ENCODE measurements at regions not wholly inside any gene's neighbourhood (a gene's known extent, or its start where the extent isn't known, plus 50 kb on each side); places are given as distances from the start of the nearest gene placed in this dataset.

GRCh38 chr5:165616490-165617405 lies 2111.3 kb downstream of the MAT2B start:
- Histone ChIP-seq H3F3A (ENCODE audit: insufficient read depth) (no peaks in the 10 kb centered on the region), H4K20me1 (ENCODE audit: low read depth, low read length) (no peaks in the 10 kb centered on the region), H3K9ac (ENCODE audit: low read length) (no peak overlapping the region), H3K4me3 (ENCODE audit: insufficient read depth, low read length, poor library complexity, severe bottlenecking) (no peak overlapping the region), H3K4me2 (ENCODE audit: low read depth, low read length, poor library complexity, severe bottlenecking) (no peak overlapping the region), H3K27ac (ENCODE audit: low read depth, low read length) (no peak overlapping the region), H3K27me3 (ENCODE audit: low read length) (no peaks in the 10 kb centered on the region), H2AFZ (ENCODE audit: low read depth, low read length, severe bottlenecking) (no peak overlapping the region), H3K36me3 (ENCODE audit: low read length) (no peaks in the 10 kb centered on the region), H3K79me2 (ENCODE audit: insufficient read depth, low read length) (no peaks in the 10 kb centered on the region), H3K9me3 (ENCODE audit: insufficient read depth, low read length) (no peaks in the 10 kb centered on the region), H3K9me2 (replicated peaks; ENCODE audit: insufficient read depth, low read length) (no peaks in the 10 kb centered on the region)
- no peak for TF ChIP-seq CTCF (IDR thresholded peaks at IDR 0.05; ENCODE audit: insufficient read depth, low read length, poor library complexity, severe bottlenecking)
- no peak for TF ChIP-seq EZH2phosphoT487 (conservative IDR thresholded peaks at IDR 0.05; ENCODE audit: low read length)

DNA sequence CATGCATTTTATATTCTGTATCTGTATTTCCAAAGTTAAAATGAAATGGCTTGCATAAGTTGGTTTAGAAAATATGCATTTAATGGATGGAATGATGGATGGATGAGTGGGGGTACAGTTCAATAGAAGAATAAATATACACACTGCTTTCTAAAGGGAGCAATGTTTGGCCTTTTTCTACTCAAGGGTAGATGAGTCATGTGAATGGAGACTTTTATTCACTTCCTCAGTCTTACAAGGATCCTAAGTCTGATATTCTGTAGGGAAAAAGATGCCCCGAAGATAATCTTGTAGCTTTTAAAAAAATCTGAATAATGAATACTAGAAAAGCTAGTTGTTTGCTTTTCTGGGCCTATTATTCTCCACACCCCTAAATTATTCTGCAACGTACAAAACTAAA lies 2112.1 kb downstream of the MAT2B start:
- no peaks in the 10 kb centered on the region for H3F3A ChIP-seq (ENCODE audit: insufficient read depth)
- TF ChIP-seq CTCF (IDR thresholded peaks at IDR 0.05; ENCODE audit: insufficient read depth, low read length, poor library complexity, severe bottlenecking): no peak
- TF ChIP-seq EZH2phosphoT487 (conservative IDR thresholded peaks at IDR 0.05; ENCODE audit: low read length): no peak
- no peak overlapping the region for H3K9ac ChIP-seq (ENCODE audit: low read length)
- H3K27me3 ChIP-seq (ENCODE audit: low read length): no peaks in the 10 kb centered on the region
- H3K4me3 ChIP-seq (ENCODE audit: insufficient read depth, low read length, poor library complexity, severe bottlenecking): no peak overlapping the region
- no peak overlapping the region for H2AFZ ChIP-seq (ENCODE audit: low read depth, low read length, severe bottlenecking)
- H4K20me1 ChIP-seq (ENCODE audit: low read depth, low read length): no peaks in the 10 kb centered on the region
- H3K4me2 ChIP-seq (ENCODE audit: low read depth, low read length, poor library complexity, severe bottlenecking): no peak overlapping the region
- no peaks in the 10 kb centered on the region for H3K9me3 ChIP-seq (ENCODE audit: insufficient read depth, low read length)
- no peaks in the 10 kb centered on the region for H3K79me2 ChIP-seq (ENCODE audit: insufficient read depth, low read length)
- no peaks in the 10 kb centered on the region for H3K36me3 ChIP-seq (ENCODE audit: low read length)
- no peaks in the 10 kb centered on the region for H3K9me2 ChIP-seq (replicated peaks; ENCODE audit: insufficient read depth, low read length)
- H3K27ac ChIP-seq (ENCODE audit: low read depth, low read length): no peak overlapping the region

GRCh38 chr5:165620394-165620793 lies 2115.0 kb downstream of the MAT2B start:
- H2AFZ ChIP-seq (ENCODE audit: low read depth, low read length, severe bottlenecking): no peak overlapping the region
- no peak overlapping the region for H3K4me3 ChIP-seq (ENCODE audit: insufficient read depth, low read length, poor library complexity, severe bottlenecking)
- no peak overlapping the region for H3K4me2 ChIP-seq (ENCODE audit: low read depth, low read length, poor library complexity, severe bottlenecking)
- no peak overlapping the region for H3K27ac ChIP-seq (ENCODE audit: low read depth, low read length)
- no peaks in the 10 kb centered on the region for H3K9me3 ChIP-seq (ENCODE audit: insufficient read depth, low read length)
- no peaks in the 10 kb centered on the region for H3K9me2 ChIP-seq (replicated peaks; ENCODE audit: insufficient read depth, low read length)
- no peaks in the 10 kb centered on the region for H3F3A ChIP-seq (ENCODE audit: insufficient read depth)
- no peaks in the 10 kb centered on the region for H4K20me1 ChIP-seq (ENCODE audit: low read depth, low read length)
- no peak overlapping the region for H3K9ac ChIP-seq (ENCODE audit: low read length)
- no peaks in the 10 kb centered on the region for H3K79me2 ChIP-seq (ENCODE audit: insufficient read depth, low read length)
- H3K27me3 ChIP-seq (ENCODE audit: low read length): no peaks in the 10 kb centered on the region
- TF ChIP-seq CTCF (IDR thresholded peaks at IDR 0.05; ENCODE audit: insufficient read depth, low read length, poor library complexity, severe bottlenecking) (no peak), EZH2phosphoT487 (conservative IDR thresholded peaks at IDR 0.05; ENCODE audit: low read length) (no peak)
- H3K36me3 ChIP-seq (ENCODE audit: low read length): no peaks in the 10 kb centered on the region

Measured in SU-DHL-6 (cell line).